ENCODE measurements at regions not wholly inside any gene's neighbourhood (a gene's known extent, or its start where the extent isn't known, plus 50 kb on each side); places are given as distances from the start of the nearest gene placed in this dataset.
"Not testable (repeated sequence)": the region's sequence is repeated elsewhere in the genome, so short reads cannot be mapped to it uniquely, and the experiment has no call there.

DNA sequence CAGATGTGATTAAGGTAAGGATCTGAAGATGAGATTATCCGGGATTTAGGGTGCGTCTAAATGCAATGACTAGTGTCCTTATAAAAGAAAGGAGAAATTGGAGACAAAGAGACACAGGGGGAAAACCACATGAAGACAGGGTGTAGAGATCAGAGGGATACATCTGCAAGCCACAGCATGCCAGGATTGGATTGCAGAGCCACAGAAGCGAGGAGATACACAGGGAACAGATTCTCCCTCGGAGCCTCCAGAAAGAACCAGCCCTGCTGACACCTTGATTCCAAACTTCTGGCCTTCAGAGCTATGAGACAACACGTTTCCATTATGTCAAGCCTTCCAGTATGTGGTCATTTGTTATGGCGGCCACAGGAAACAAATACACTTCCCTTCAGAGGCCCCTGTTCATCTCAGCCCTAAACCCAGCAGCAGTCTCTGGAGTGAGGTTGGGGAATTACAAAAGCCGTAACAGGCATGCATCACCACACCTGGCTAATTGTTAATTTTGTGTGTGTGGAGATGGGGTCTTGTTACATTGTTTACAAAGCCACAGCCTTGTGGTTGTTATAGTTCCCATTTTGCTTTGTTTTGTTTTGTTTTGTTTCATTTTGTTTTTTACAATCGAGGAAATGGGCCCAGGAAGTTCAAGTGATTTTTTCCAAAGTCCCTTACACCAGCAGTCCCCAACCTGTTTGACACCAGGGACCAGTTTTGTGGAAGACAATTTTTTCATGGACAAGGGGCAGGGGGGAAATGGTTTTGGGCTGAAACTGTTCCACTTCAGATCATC is 51.6 kb upstream of the LYRM9 start:
- no peak for DNase-seq (ENCODE audit: low read depth)

GRCh38 chr17:27945333-27945616 is 52.1 kb upstream of the LYRM9 start:
- DNase-seq (ENCODE audit: low read depth): no peak

DNA sequence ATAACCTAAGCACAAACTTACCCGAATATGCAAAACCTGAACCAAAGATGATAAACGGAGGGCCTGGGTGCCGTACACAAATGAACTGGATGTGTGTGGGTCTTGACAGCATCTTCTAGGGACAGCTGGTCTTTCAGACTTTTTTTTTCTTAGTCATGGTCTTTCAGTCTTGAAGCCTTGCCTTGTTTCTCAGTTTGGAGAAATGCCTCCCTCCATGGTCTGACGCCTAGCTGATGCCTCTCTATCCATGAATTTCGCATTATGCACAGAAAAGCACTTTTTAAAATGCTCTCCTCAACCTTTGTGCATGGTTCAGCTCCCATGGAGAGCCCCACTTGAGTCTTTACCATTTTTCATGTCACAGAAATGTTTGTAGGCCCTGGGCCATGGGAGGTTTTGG is 52.8 kb upstream of the LYRM9 start:
- no peak for DNase-seq (ENCODE audit: low read depth)

GRCh38 chr17:27946513-27946912 is 53.3 kb upstream of the LYRM9 start:
- DNase-seq (ENCODE audit: low read depth): no peak

- DNase-seq (ENCODE audit: low read depth): no peak
Observed at GRCh38 chr17:27947005-27947406, 53.8 kb upstream of the LYRM9 start.

- no peak for DNase-seq (ENCODE audit: low read depth)
Observed at GRCh38 chr17:27949304-27949703, 56.1 kb upstream of the LYRM9 start.

- not testable (repeated sequence) for DNase-seq (ENCODE audit: low read depth)
Observed at GRCh38 chr17:27950225-27950624, 57.1 kb upstream of the LYRM9 start.

DNA sequence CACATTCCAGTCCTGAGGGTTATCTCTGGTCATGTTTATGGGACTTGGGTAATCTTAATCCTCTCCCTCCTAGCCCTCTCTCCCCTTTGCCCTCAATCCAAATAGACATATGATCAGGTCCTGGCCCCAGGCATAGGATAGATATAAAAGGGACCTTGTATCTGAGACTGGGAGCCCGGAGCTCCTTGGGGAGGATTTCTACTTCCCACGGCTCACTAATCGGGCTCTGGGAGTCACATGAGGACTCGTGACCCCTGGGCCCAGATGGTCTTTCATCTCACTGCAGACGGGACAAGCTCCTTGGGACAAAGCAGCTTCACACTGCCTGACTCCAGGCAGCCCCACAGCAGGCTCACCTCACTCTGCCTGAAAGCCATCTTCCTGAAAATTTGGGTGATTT is 57.8 kb upstream of the LYRM9 start:
- DNase-seq (ENCODE audit: low read depth): no peak

DNA sequence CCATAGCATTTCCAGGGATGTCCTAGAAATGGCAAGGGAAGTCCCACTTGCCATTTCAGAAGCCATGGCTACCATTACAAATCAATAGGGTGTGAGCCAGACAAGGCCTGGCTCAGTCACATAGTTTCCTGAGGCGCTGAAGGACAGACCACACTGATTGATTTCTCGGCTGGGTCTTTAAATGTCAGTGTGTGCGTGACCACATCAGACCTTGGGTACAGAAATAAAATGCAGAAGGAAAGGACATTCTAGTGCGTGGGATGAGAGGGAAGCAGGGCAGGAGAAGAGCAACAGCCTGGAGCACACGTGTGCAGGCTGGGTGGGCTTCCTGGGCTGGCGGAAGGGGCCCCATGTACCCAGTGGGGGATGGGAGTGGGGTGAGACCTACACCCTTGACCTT is 58.7 kb upstream of the LYRM9 start:
- no peak for DNase-seq (ENCODE audit: low read depth)

- no peak for DNase-seq (ENCODE audit: low read depth)
Observed at GRCh38 chr17:27952366-27952765, 59.2 kb upstream of the LYRM9 start.

GRCh38 chr17:27954548-27955495 is 61.7 kb upstream of the LYRM9 start:
- DNase-seq (ENCODE audit: low read depth): no peak

DNA sequence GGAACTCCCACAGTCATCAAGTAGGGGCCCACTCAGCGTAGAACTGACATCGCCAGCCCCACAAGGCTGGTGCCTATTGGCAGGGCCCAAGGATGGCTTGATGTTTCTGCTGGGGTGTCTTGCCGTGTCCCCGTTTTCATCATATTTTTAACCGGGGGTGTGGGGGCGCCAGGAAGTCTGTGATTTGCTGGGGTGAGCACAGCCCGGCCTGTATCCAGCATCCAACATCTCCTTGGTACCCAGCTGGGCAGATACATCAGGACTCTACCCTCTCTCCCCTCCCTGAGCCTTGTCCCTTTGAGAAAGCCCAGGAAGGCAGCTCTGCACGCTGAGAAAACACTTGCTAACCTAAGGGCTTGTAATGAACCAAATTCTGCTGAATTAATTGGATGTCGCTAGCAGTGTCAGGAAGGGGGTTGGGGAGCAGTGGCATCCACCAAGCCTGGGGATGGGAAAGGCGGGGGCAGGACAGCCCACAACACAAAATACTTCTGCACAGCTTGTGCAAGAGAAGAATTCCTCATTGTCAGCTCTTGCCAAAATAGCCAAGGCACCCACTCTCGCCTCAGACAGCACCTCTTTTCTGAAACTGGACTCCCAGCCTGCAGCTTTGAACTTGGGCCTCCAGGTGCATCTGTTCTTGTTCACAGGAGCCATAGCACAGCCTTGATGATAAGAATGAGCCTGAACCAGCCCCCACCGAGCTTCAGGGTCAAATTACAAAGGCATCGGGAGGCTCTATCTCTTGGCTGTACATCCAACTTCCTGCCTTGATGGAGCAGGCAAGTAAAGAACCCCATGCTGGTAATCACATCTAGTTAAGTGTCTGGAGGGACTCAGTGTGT is 63.7 kb upstream of the LYRM9 start:
- no peak for DNase-seq (ENCODE audit: low read depth)

GRCh38 chr17:27957446-27957793 is 64.3 kb upstream of the LYRM9 start:
- not testable (repeated sequence) for DNase-seq (ENCODE audit: low read depth)

GRCh38 chr17:27958708-27959381 is 65.7 kb upstream of the LYRM9 start:
- no peak for DNase-seq (ENCODE audit: low read depth)

GRCh38 chr17:27959382-27959709 is 66.2 kb upstream of the LYRM9 start:
- no peak for DNase-seq (ENCODE audit: low read depth)

- no peak for DNase-seq (ENCODE audit: low read depth)
Observed at GRCh38 chr17:27960183-27960849, 67.2 kb upstream of the LYRM9 start.

GRCh38 chr17:27962581-27962980 is 69.4 kb upstream of the LYRM9 start:
- DNase-seq (ENCODE audit: low read depth): not testable (repeated sequence)

GRCh38 chr17:27965224-27965623 is 72.1 kb upstream of the LYRM9 start:
- no peak for DNase-seq (ENCODE audit: low read depth)

DNA sequence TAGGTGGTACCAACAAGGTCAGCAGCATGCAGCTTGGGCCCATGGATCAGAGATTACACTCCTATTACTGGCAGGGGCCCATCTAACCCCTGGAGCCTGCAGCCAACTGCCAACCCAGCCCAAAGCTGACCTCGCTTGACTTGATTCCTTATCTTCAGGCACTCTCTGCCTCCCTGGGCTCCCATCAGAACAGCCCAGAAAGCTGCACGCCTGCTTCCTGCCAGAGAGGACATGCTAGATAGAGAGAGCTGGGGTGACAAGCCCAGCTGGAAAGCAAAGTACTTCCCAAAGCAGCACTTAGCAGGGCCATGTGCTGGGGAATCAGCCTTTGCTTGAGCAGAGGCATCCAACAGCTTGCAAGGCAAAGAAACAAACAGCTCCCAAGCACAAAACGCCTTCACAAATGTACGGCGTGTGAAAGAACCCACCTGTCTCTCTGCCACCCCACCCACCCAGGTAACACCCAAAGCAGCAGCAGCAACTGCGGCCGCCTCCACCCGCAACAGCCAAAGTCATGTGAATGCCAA is 74.2 kb upstream of the NLK start:
- no peak for DNase-seq (ENCODE audit: low read depth)

- DNase-seq (ENCODE audit: low read depth): no peak
Observed at GRCh38 chr17:27970587-27970986, 71.9 kb upstream of the NLK start.

Measured in HS-27A (cell line).